GM23338 (cell line): ENCODE measurements at regions not wholly inside any gene's neighbourhood (a gene's known extent, or its start where the extent isn't known, plus 50 kb on each side); places are given as distances from the start of the nearest gene placed in this dataset.

ENCODE experiments used
- CREB1 ChIP-seq: fragments of 250-450 bp; sonication (Bioruptor Pico); IDR thresholded peaks from 2 replicates; pipeline ENCODE4 v1.5.0; 2020; ENCODE audit warnings: low read depth, mild to moderate bottlenecking, moderate library complexity
- EZH2 ChIP-seq: fragments of 200-600 bp; sonication (generic); IDR thresholded peaks from one replicate; pipeline ENCODE4 v1.8.0; 2017; ENCODE audit warnings: antibody characterized with exemption, mild to moderate bottlenecking, low read depth; ENCODE audit not compliant: unreplicated experiment
- JUNB ChIP-seq: IDR thresholded peaks from one replicate; pipeline ENCODE4 v1.6.1; 2016; ENCODE audit warnings: antibody characterized with exemption; ENCODE audit not compliant: unreplicated experiment
- POLR2AphosphoS5 ChIP-seq: IDR thresholded peaks from 2 replicates; pipeline ENCODE4 v1.6.1; 2016; ENCODE audit warnings: antibody characterized with exemption, low read depth
- TF ChIP-seq, protein P1 (sequence below), 2 experiments: fragments of 200-600 bp in 1 of 2; sonication (generic) in 1 of 2; conservative IDR thresholded peaks; 2 replicates each; pipeline versions ENCODE4 v1.5.1 to v1.6.1; 2016 to 2017; ENCODE audit warnings: antibody characterized with exemption in 2 of 2, low read depth in 2 of 2, mild to moderate bottlenecking in 2 of 2, moderate library complexity in 1 of 2
- TF ChIP-seq, protein P2 (sequence below): IDR thresholded peaks from one replicate; pipeline ENCODE4 v1.6.1; 2018; ENCODE audit warnings: antibody characterized with exemption; ENCODE audit not compliant: unreplicated experiment

DNA sequence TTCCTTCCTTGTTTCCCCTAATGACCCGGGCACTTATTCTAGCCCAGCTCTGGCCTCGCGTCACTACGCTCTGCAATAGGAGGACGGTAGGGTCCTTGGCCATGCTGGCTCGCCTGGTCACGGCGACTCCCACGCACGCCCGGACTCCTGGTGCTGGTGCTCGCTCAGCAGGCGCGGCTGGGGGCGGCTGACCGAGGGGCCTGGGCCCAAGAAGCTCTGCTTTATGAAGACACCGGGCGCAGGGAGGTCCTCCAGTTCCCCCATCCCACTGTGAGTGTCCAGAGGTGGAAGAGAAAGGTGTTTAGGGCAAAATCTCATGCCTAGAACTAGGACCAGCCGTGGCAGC is 54.2 kb upstream of the ZNF32 start:
- TF ChIP-seq, protein P1, sequence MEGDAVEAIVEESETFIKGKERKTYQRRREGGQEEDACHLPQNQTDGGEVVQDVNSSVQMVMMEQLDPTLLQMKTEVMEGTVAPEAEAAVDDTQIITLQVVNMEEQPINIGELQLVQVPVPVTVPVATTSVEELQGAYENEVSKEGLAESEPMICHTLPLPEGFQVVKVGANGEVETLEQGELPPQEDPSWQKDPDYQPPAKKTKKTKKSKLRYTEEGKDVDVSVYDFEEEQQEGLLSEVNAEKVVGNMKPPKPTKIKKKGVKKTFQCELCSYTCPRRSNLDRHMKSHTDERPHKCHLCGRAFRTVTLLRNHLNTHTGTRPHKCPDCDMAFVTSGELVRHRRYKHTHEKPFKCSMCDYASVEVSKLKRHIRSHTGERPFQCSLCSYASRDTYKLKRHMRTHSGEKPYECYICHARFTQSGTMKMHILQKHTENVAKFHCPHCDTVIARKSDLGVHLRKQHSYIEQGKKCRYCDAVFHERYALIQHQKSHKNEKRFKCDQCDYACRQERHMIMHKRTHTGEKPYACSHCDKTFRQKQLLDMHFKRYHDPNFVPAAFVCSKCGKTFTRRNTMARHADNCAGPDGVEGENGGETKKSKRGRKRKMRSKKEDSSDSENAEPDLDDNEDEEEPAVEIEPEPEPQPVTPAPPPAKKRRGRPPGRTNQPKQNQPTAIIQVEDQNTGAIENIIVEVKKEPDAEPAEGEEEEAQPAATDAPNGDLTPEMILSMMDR (conservative IDR thresholded peaks at IDR 0.05; ENCODE audit: low read depth in 2 of 2): no peak
- TF ChIP-seq POLR2AphosphoS5 (no peak), EZH2 (no peak), JUNB (no peak), CREB1 (CRISPR knock-in tag) (no peak)
- TF ChIP-seq, protein P2, sequence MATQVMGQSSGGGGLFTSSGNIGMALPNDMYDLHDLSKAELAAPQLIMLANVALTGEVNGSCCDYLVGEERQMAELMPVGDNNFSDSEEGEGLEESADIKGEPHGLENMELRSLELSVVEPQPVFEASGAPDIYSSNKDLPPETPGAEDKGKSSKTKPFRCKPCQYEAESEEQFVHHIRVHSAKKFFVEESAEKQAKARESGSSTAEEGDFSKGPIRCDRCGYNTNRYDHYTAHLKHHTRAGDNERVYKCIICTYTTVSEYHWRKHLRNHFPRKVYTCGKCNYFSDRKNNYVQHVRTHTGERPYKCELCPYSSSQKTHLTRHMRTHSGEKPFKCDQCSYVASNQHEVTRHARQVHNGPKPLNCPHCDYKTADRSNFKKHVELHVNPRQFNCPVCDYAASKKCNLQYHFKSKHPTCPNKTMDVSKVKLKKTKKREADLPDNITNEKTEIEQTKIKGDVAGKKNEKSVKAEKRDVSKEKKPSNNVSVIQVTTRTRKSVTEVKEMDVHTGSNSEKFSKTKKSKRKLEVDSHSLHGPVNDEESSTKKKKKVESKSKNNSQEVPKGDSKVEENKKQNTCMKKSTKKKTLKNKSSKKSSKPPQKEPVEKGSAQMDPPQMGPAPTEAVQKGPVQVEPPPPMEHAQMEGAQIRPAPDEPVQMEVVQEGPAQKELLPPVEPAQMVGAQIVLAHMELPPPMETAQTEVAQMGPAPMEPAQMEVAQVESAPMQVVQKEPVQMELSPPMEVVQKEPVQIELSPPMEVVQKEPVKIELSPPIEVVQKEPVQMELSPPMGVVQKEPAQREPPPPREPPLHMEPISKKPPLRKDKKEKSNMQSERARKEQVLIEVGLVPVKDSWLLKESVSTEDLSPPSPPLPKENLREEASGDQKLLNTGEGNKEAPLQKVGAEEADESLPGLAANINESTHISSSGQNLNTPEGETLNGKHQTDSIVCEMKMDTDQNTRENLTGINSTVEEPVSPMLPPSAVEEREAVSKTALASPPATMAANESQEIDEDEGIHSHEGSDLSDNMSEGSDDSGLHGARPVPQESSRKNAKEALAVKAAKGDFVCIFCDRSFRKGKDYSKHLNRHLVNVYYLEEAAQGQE: no peak
